HEK293 (cell line): ENCODE measurements at regions not wholly inside any gene's neighbourhood (a gene's known extent, or its start where the extent isn't known, plus 50 kb on each side); places are given as distances from the start of the nearest gene placed in this dataset.

Experiments used
- CTCF ChIA-PET: fragments of 350-600 bp; formaldehyde crosslinking; extraction: SDS; loops from one replicate; lab custom pipeline; 2021; ENCODE audit warnings: antibody characterized with exemption; lab: Yijun Ruan, JAX
- POLR2A ChIA-PET: fragments of 300-600 bp; formaldehyde crosslinking; extraction: SDS; loops from one replicate; lab custom pipeline; 2020; ENCODE audit warnings: antibody characterized with exemption, inconsistent platforms; lab: Yijun Ruan, JAX
- H3K27ac ChIP-seq: fragments of 200-500 bp; sonication (Bioruptor generic); 2 replicates; pipeline ENCODE4 v1.5.1; 2014; ENCODE audit warnings: low read depth, low read length, control low read depth, inconsistent platforms; ENCODE audit errors: extremely low read depth
- H3K36me3 ChIP-seq, 2 experiments: fragments of 200-500 bp in 1 of 2; sonication (Bioruptor generic) in 1 of 2; 1 replicate in 1 of 2; 2 replicates in 1 of 2; pipeline ENCODE4 v1.5.1; 2014 to 2017; ENCODE audit warnings: inconsistent platforms in 2 of 2, low read length in 2 of 2; ENCODE audit not compliant: control insufficient read depth in 2 of 2, insufficient read depth in 1 of 2
- H3K4me1 ChIP-seq: fragments of 200-500 bp; sonication (Bioruptor generic); 2 replicates; pipeline ENCODE4 v1.5.1; 2014; ENCODE audit warnings: mild to moderate bottlenecking, low read length, inconsistent platforms; ENCODE audit not compliant: control insufficient read depth, insufficient read depth
- H3K4me3 ChIP-seq: 2 replicates; pipeline ENCODE4 v1.5.1; 2011; ENCODE audit warnings: low read depth, mild to moderate bottlenecking, control low read depth, low read length, moderate library complexity
- H3K9me3 ChIP-seq: fragments of 200-500 bp; sonication (Bioruptor generic); 2 replicates; pipeline ENCODE4 v1.5.1; 2014; ENCODE audit warnings: low read depth, low read length, inconsistent platforms; ENCODE audit not compliant: control insufficient read depth, insufficient read depth
- BCL6B ChIP-seq: fragments of 450-650 bp; formaldehyde crosslinking; IDR thresholded peaks from 2 replicates; pipeline ENCODE4 v1.5.1; 2017; ENCODE audit warnings: missing biosample characterization, missing genetic modification characterization
- GLIS1 ChIP-seq: fragments of 450-650 bp; formaldehyde crosslinking; IDR thresholded peaks from 2 replicates; pipeline ENCODE4 v1.5.1; 2016; ENCODE audit warnings: missing biosample characterization, missing genetic modification characterization
- ZBTB10 ChIP-seq: fragments of 450-650 bp; formaldehyde crosslinking; IDR thresholded peaks from 2 replicates; pipeline ENCODE4 v1.5.1; 2016; ENCODE audit warnings: missing biosample characterization, missing genetic modification characterization
- ZBTB17 ChIP-seq: fragments of 450-650 bp; formaldehyde crosslinking; IDR thresholded peaks from 2 replicates; pipeline ENCODE4 v1.5.1; 2016; ENCODE audit warnings: missing biosample characterization, missing genetic modification characterization
- ZBTB49 ChIP-seq: fragments of 450-650 bp; formaldehyde crosslinking; IDR thresholded peaks from 2 replicates; pipeline ENCODE4 v1.5.1; 2016; ENCODE audit warnings: missing biosample characterization, missing genetic modification characterization, low read depth
- ZIC2 ChIP-seq: fragments of 450-650 bp; formaldehyde crosslinking; IDR thresholded peaks from 2 replicates; pipeline ENCODE4 v1.5.1; 2016; ENCODE audit warnings: missing biosample characterization, missing genetic modification characterization
- ZNF138 ChIP-seq: fragments of 450-650 bp; formaldehyde crosslinking; IDR thresholded peaks from 2 replicates; pipeline ENCODE4 v1.5.1; 2016; ENCODE audit warnings: missing biosample characterization, missing genetic modification characterization, borderline replicate concordance
- ZNF16 ChIP-seq: fragments of 450-650 bp; formaldehyde crosslinking; IDR thresholded peaks from 2 replicates; pipeline ENCODE4 v1.5.1; 2016; ENCODE audit warnings: low read depth, missing biosample characterization, missing genetic modification characterization
- ZNF18 ChIP-seq: fragments of 450-650 bp; formaldehyde crosslinking; IDR thresholded peaks from 2 replicates; pipeline ENCODE4 v1.5.1; 2016; ENCODE audit warnings: missing biosample characterization, missing genetic modification characterization
- ZNF324 ChIP-seq: fragments of 450-650 bp; formaldehyde crosslinking; IDR thresholded peaks from 2 replicates; pipeline ENCODE4 v1.5.1; 2016; ENCODE audit warnings: missing biosample characterization, missing genetic modification characterization
- ZNF423 ChIP-seq: fragments of 450-650 bp; formaldehyde crosslinking; IDR thresholded peaks from 2 replicates; pipeline ENCODE4 v1.5.1; 2016; ENCODE audit warnings: missing biosample characterization, missing genetic modification characterization
- ZNF48 ChIP-seq: fragments of 450-650 bp; formaldehyde crosslinking; IDR thresholded peaks from 2 replicates; pipeline ENCODE4 v1.5.1; 2016; ENCODE audit warnings: missing biosample characterization, missing genetic modification characterization
- ZNF501 ChIP-seq: fragments of 450-650 bp; formaldehyde crosslinking; IDR thresholded peaks from 2 replicates; pipeline ENCODE4 v1.5.1; 2016; ENCODE audit warnings: missing biosample characterization, missing genetic modification characterization
- ZNF580 ChIP-seq: fragments of 450-650 bp; formaldehyde crosslinking; IDR thresholded peaks from 2 replicates; pipeline ENCODE4 v1.5.1; 2016; ENCODE audit warnings: missing biosample characterization, missing genetic modification characterization
- ZNF791 ChIP-seq: fragments of 450-650 bp; formaldehyde crosslinking; IDR thresholded peaks from 2 replicates; pipeline ENCODE4 v1.5.1; 2016; ENCODE audit warnings: missing biosample characterization, missing genetic modification characterization

- Histone ChIP-seq H3K4me1 (no peaks in the 10 kb centered on the region), H3K36me3 (no peaks in the 10 kb centered on the region), H3K27ac (no peak overlapping the region), H3K9me3 (no peaks in the 10 kb centered on the region), H3K4me3 (no peak overlapping the region)
- TF ChIP-seq ZNF791 (tag by site-specific recombination) (no peak), ZNF580 (tag by site-specific recombination) (no peak), ZNF501 (tag by site-specific recombination) (no peak), GLIS1 (tag by site-specific recombination) (0 out of 2 replicates have a peak, but pooled peaks have one; percentile 12), ZNF324 (tag by site-specific recombination) (no peak), ZIC2 (tag by site-specific recombination) (peak; percentile 63), ZBTB17 (tag by site-specific recombination) (no peak), BCL6B (peak; percentile 85), ZBTB10 (no peak), ZBTB49 (tag by site-specific recombination) (no peak)
- ChIA-PET POLR2A (no interaction called here), CTCF (interaction anchor here (0.6 kb wide), 1 partner anchor 115 kb away, joined by 4 read pairs; no protein-coding TSS in a partner anchor)
Observed at GRCh38 chr2:41906338-41906725, 141.5 kb upstream of the PKDCC start.

GRCh38 chr2:41907141-41907540 lies 140.7 kb upstream of the PKDCC start:
- Histone ChIP-seq H3K36me3 (no peaks in the 10 kb centered on the region), H3K4me3 (no peak overlapping the region), H3K27ac (no peak overlapping the region), H3K4me1 (no peaks in the 10 kb centered on the region), H3K9me3 (no peaks in the 10 kb centered on the region)
- ChIA-PET POLR2A (no interaction called here), CTCF (no interaction called here)
- no peak for TF ChIP-seq ZNF18
- no peak for TF ChIP-seq ZNF48
- TF ChIP-seq ZNF423 = no peak
- no peak for TF ChIP-seq ZNF16 (tag by site-specific recombination)

- no peak overlapping the region for H3K4me3 ChIP-seq
- TF ChIP-seq ZNF138 = no peak
- peak; percentile 30; the same call in 1 of the 2 replicates for TF ChIP-seq ZIC2 (tag by site-specific recombination)
- TF ChIP-seq, all 188 proteins: peak for 1
- no peak overlapping the region for H3K27ac ChIP-seq
- H3K4me1 ChIP-seq = no peaks in the 10 kb centered on the region
- CTCF ChIA-PET = no interaction called here
- POLR2A ChIA-PET = no interaction called here
- H3K9me3 ChIP-seq = no peaks in the 10 kb centered on the region
- no peaks in the 10 kb centered on the region for H3K36me3 ChIP-seq
Observed at GRCh38 chr2:41907771-41908207, 140.0 kb upstream of the PKDCC start.
